ENCODE measurements at regions not wholly inside any gene's neighbourhood (a gene's known extent, or its start where the extent isn't known, plus 50 kb on each side); places are given as distances from the start of the nearest gene placed in this dataset.

- TF ChIP-seq CTCF (IDR thresholded peaks at IDR 0.05; ENCODE audit: low read depth, low read length): no peak
- no peak for TF ChIP-seq EZH2phosphoT487 (IDR thresholded peaks at IDR 0.05; ENCODE audit: low read depth)
Measured at GRCh38 chrX:130529531-130529930, 127.7 kb downstream of the RBMX2 start.

All from OCI-LY3 (cell line).